IMR-90 (cell line): ENCODE measurements at regions not wholly inside any gene's neighbourhood (a gene's known extent, or its start where the extent isn't known, plus 50 kb on each side); places are given as distances from the start of the nearest gene placed in this dataset.

Experiments
- ATAC-seq: fragments of 200-7000 bp; cut with Tn5 transposase; 2 replicates; pipeline ENCODE4 v1.9.1; 2020; ENCODE audit warnings: low read depth, mild to moderate bottlenecking, moderate library complexity
- BruUV-seq: library from RNA; stranded (reverse); fragments of 400-500 nt; replicated peaks from 2 replicates; lab custom pipeline; 2021; lab: Mats Ljungman, UMichigan
- CTCF ChIA-PET: fragments of 300-600 bp; formaldehyde crosslinking; extraction: SDS; loops from one replicate; lab custom pipeline; 2021; ENCODE audit warnings: antibody characterized with exemption; lab: Yijun Ruan, JAX
- POLR2A ChIA-PET: fragments of 300-600 bp; sonication (Branson Sonifier 250); formaldehyde crosslinking; loops from one replicate; lab custom pipeline; 2022; ENCODE audit warnings: antibody characterized with exemption; ENCODE audit not compliant: unreplicated experiment; lab: Charles Lee
- DNase-seq: peaks from one replicate; pipeline ENCODE4 v3.0.0; 2013
- H2AFZ ChIP-seq: replicated peaks from 2 replicates; pipeline ENCODE3; 2013; ENCODE audit warnings: low read length, mild to moderate bottlenecking; ENCODE audit not compliant: poor library complexity
- H2AK5ac ChIP-seq: 2 replicates; pipeline ENCODE4 v1.6.1; 2013; ENCODE audit warnings: low read depth, low read length, inconsistent platforms
- H2AK9ac ChIP-seq: replicated peaks from 2 replicates; pipeline ENCODE3; 2013; ENCODE audit warnings: mild to moderate bottlenecking, low read depth, low read length, moderate library complexity; ENCODE audit not compliant: poor library complexity
- H2BK120ac ChIP-seq: 2 replicates; pipeline ENCODE4 v1.6.1; 2013; ENCODE audit warnings: low read depth, low read length, inconsistent platforms
- H2BK15ac ChIP-seq: 3 replicates; pipeline ENCODE4 v1.6.1; 2013; ENCODE audit warnings: low read depth, low read length, inconsistent platforms
- H2BK20ac ChIP-seq: 2 replicates; pipeline ENCODE4 v1.6.1; 2013; ENCODE audit warnings: low read depth, mild to moderate bottlenecking, inconsistent platforms, low read length, moderate library complexity
- H2BK5ac ChIP-seq: 2 replicates; pipeline ENCODE4 v1.6.1; 2013; ENCODE audit warnings: mild to moderate bottlenecking, low read depth, low read length, inconsistent platforms; ENCODE audit not compliant: poor library complexity, severe bottlenecking
- H3K14ac ChIP-seq: replicated peaks from 2 replicates; pipeline ENCODE4 v1.6.1; 2013; ENCODE audit warnings: low read depth, low read length, inconsistent platforms
- H3K18ac ChIP-seq: 2 replicates; pipeline ENCODE4 v1.6.1; 2013; ENCODE audit warnings: low read depth, low read length, control low read depth
- H3K23ac ChIP-seq: 2 replicates; pipeline ENCODE4 v1.6.1; 2013; ENCODE audit warnings: low read depth, low read length, inconsistent platforms
- H3K27ac ChIP-seq: 2 replicates; pipeline ENCODE4 v1.5.1; 2013; ENCODE audit warnings: mild to moderate bottlenecking, control low read depth, low read length; ENCODE audit not compliant: insufficient read depth
- H3K27me3 ChIP-seq: 2 replicates; pipeline ENCODE4 v1.6.1; 2013; ENCODE audit warnings: low read length; ENCODE audit not compliant: control insufficient read depth, insufficient read depth
- H3K36me3 ChIP-seq: 2 replicates; pipeline ENCODE4 v1.6.1; 2013; ENCODE audit warnings: low read length, mixed read lengths; ENCODE audit not compliant: control insufficient read depth, insufficient read depth
- H3K4ac ChIP-seq: 2 replicates; pipeline ENCODE4 v1.6.1; 2013; ENCODE audit warnings: low read depth, low read length, inconsistent platforms
- H3K4me1 ChIP-seq: 2 replicates; pipeline ENCODE4 v1.6.1; 2013; ENCODE audit warnings: low read length, mixed read lengths; ENCODE audit not compliant: control insufficient read depth, insufficient read depth
- H3K4me2 ChIP-seq: 2 replicates; pipeline ENCODE4 v1.6.1; 2013; ENCODE audit warnings: low read depth, mild to moderate bottlenecking, control low read depth, low read length, moderate library complexity
- H3K4me3 ChIP-seq: 2 replicates; pipeline ENCODE4 v1.5.1; 2013; ENCODE audit warnings: low read depth, mild to moderate bottlenecking, control low read depth, low read length, moderate library complexity; ENCODE audit not compliant: insufficient read depth
- H3K56ac ChIP-seq: 2 replicates; pipeline ENCODE4 v1.6.1; 2013; ENCODE audit warnings: low read length, inconsistent platforms; ENCODE audit not compliant: insufficient read depth; ENCODE audit errors: extremely low read depth
- H3K79me1 ChIP-seq, 2 experiments: 2 replicates each; pipeline ENCODE4 v1.6.1; 2013; ENCODE audit warnings: low read length in 2 of 2, inconsistent platforms in 1 of 2, low read depth in 1 of 2
- H3K9ac ChIP-seq: 2 replicates; pipeline ENCODE4 v1.6.1; 2013; ENCODE audit warnings: low read depth, low read length, control low read depth
- H3K9me1 ChIP-seq: 2 replicates; pipeline ENCODE4 v1.6.1; 2013; ENCODE audit warnings: low read length, inconsistent platforms; ENCODE audit not compliant: insufficient read depth
- H3K9me3 ChIP-seq: 2 replicates; pipeline ENCODE4 v1.6.1; 2013; ENCODE audit warnings: low read length; ENCODE audit not compliant: control insufficient read depth, insufficient read depth
- H4K20me1 ChIP-seq: 2 replicates; pipeline ENCODE4 v1.6.1; 2013; ENCODE audit warnings: low read length, inconsistent platforms; ENCODE audit not compliant: insufficient read depth
- H4K5ac ChIP-seq: 2 replicates; pipeline ENCODE4 v1.6.1; 2013; ENCODE audit warnings: mild to moderate bottlenecking, low read depth, low read length, control low read depth
- H4K8ac ChIP-seq, 2 experiments: 2 replicates each; pipeline ENCODE4 v1.6.1; 2013; ENCODE audit warnings: low read depth in 2 of 2, low read length in 2 of 2, control low read depth in 1 of 2, inconsistent platforms in 1 of 2
- H4K91ac ChIP-seq: 2 replicates; pipeline ENCODE4 v1.6.1; 2013; ENCODE audit warnings: low read depth, low read length, inconsistent platforms; ENCODE audit not compliant: insufficient read depth
- BHLHE40 ChIP-seq: fragments of 150-350 bp; IDR thresholded peaks from 2 replicates; pipeline ENCODE4 v1.6.1; 2016; ENCODE audit warnings: mild to moderate bottlenecking, low read depth, low read length
- CEBPB ChIP-seq: IDR thresholded peaks from 2 replicates; pipeline ENCODE4 v1.6.1; 2012; ENCODE audit warnings: low read depth, low read length, improper control_type of control experiment
- CHD1 ChIP-seq: IDR thresholded peaks from 2 replicates; pipeline ENCODE4 v1.6.1; 2012; ENCODE audit warnings: low read depth, low read length, improper control_type of control experiment
- CTCF ChIP-seq: conservative IDR thresholded peaks from 2 replicates; pipeline ENCODE4 v1.5.1; 2012; ENCODE audit warnings: mild to moderate bottlenecking, low read depth, low read length, improper control_type of control experiment
- ELK1 ChIP-seq: fragments of 150-350 bp; IDR thresholded peaks from 2 replicates; pipeline ENCODE4 v1.6.1; 2016; ENCODE audit warnings: low read depth, mild to moderate bottlenecking, low read length, moderate library complexity, borderline replicate concordance
- FOS ChIP-seq: fragments of 150-350 bp; IDR thresholded peaks from 2 replicates; pipeline ENCODE4 v1.6.1; 2016; ENCODE audit warnings: low read depth, low read length
- MAFK ChIP-seq: IDR thresholded peaks from 2 replicates; pipeline ENCODE4 v1.6.1; 2012; ENCODE audit warnings: low read depth, low read length, improper control_type of control experiment
- MAZ ChIP-seq: IDR thresholded peaks from 2 replicates; pipeline ENCODE4 v1.6.1; 2012; ENCODE audit warnings: low read depth, mild to moderate bottlenecking, low read length, improper control_type of control experiment, moderate library complexity, borderline replicate concordance
- MXI1 ChIP-seq: IDR thresholded peaks from 2 replicates; pipeline ENCODE4 v1.6.1; 2012; ENCODE audit warnings: low read depth, mild to moderate bottlenecking, low read length, moderate library complexity, borderline replicate concordance
- NFE2L2 ChIP-seq: fragments of 150-350 bp; IDR thresholded peaks from 2 replicates; pipeline ENCODE4 v1.6.1; 2016; ENCODE audit warnings: low read depth, mild to moderate bottlenecking, low read length
- POLR2A ChIP-seq: IDR thresholded peaks from 2 replicates; pipeline ENCODE4 v1.6.1; 2012; ENCODE audit warnings: mild to moderate bottlenecking, low read depth, low read length
- RAD21 ChIP-seq: IDR thresholded peaks from 2 replicates; pipeline ENCODE4 v1.6.1; 2012; ENCODE audit warnings: low read length, improper control_type of control experiment
- RCOR1 ChIP-seq: IDR thresholded peaks from 2 replicates; pipeline ENCODE4 v1.6.1; 2012; ENCODE audit warnings: mild to moderate bottlenecking, low read length, improper control_type of control experiment; ENCODE audit not compliant: insufficient replicate concordance
- RFX5 ChIP-seq: IDR thresholded peaks from 2 replicates; pipeline ENCODE4 v1.8.0; 2012; ENCODE audit warnings: low read depth, mild to moderate bottlenecking, low read length, moderate library complexity
- SMC3 ChIP-seq: fragments of 150-350 bp; IDR thresholded peaks from 2 replicates; pipeline ENCODE4 v1.6.1; 2016; ENCODE audit warnings: low read depth, mild to moderate bottlenecking, antibody characterized with exemption, low read length, moderate library complexity
- USF2 ChIP-seq: fragments of 150-350 bp; IDR thresholded peaks from 2 replicates; pipeline ENCODE4 v1.6.1; 2017; ENCODE audit warnings: mild to moderate bottlenecking, antibody characterized with exemption, low read length, low read depth
- WGBS, 2 experiments: methylation state at CpG; one replicate each; pipeline versions ENCODE4 v1.1.5 to v1.1.7; 2013; ENCODE audit warnings: missing lambda C conversion rate in 2 of 2; ENCODE audit not compliant: insufficient read length in 1 of 2; ENCODE audit errors: extremely low coverage in 2 of 2; 5-methylcytosine and 5-hydroxymethylcytosine counted together
- dilution Hi-C: fragments of 300-500 bp; cut with HindIII; formaldehyde crosslinking; loops from one replicate; pipeline ENCODE4 v1.14.3; 2018; ENCODE audit warnings: low sequenced_read_pairs; ENCODE audit not compliant: unreplicated experiment
- in situ Hi-C: fragments of 300-500 bp; cut with MboI; formaldehyde crosslinking; loops from 3 replicates; pipeline ENCODE4 v1.14.3; 2019; ENCODE audit warnings: low sequenced_read_pairs, inconsistent platforms, mixed read lengths
- intact Hi-C: fragments of 100-400 bp; cut with micrococcal nuclease; formaldehyde crosslinking; loops from 2 replicates; pipeline ENCODE4 v1.10.0; 2022

GRCh38 chr5:74059706-74060105 is 433.7 kb downstream of the ARHGEF28 start:
- ATAC-seq (no peak), DNase-seq (no peak)
- peaks cover 4% of the 10 kb centered on the region for H3K9me1 ChIP-seq
- no peak overlapping the region for H3K4me2 ChIP-seq
- no peak overlapping the region for H3K9ac ChIP-seq
- H3K4me1 ChIP-seq = peaks cover 4% of the 10 kb centered on the region
- no peak overlapping the region for H4K8ac ChIP-seq
- H3K14ac ChIP-seq = no peak overlapping the region
- no peak overlapping the region for H4K5ac ChIP-seq
- no peak overlapping the region for H3K18ac ChIP-seq
- no peak overlapping the region for H3K4me3 ChIP-seq
- H3K79me1 ChIP-seq = no peaks in the 10 kb centered on the region
- H2AFZ ChIP-seq = no peak overlapping the region
- no peak overlapping the region for H2BK120ac ChIP-seq
- no peak overlapping the region for H3K27ac ChIP-seq
- no peak overlapping the region for H4K91ac ChIP-seq
- peaks cover 5% of the 10 kb centered on the region for H3K27me3 ChIP-seq
- H4K20me1 ChIP-seq = no peaks in the 10 kb centered on the region
- no peak overlapping the region for H2BK5ac ChIP-seq
- no peak overlapping the region for H2AK9ac ChIP-seq
- H3K36me3 ChIP-seq = no peaks in the 10 kb centered on the region
- no TSS peak for BruUV-seq
- CTCF ChIA-PET = no interaction called here
- intact Hi-C loops = loop anchor here (5.0 to 10.0 kb wide), 2 partner anchors 65 to 583 kb away; partner anchors contain the start of gene ENC1
- no peak overlapping the region for H3K4ac ChIP-seq
- dilution Hi-C loops = no loop called here
- WGBS, 2 experiments = no CpG with 5 or more reads among the region's 1 CpG
- no peak overlapping the region for H2BK15ac ChIP-seq
- no peak for TF ChIP-seq MAZ
- no peak for TF ChIP-seq SMC3
- no peak for TF ChIP-seq CTCF
- TF ChIP-seq POLR2A = no peak
- no peak for TF ChIP-seq MXI1
- no peak for TF ChIP-seq RCOR1
- no peak for TF ChIP-seq RFX5
- TF ChIP-seq NFE2L2 = no peak
- TF ChIP-seq BHLHE40 = no peak
- TF ChIP-seq CEBPB = no peak
- TF ChIP-seq MAFK = no peak
- TF ChIP-seq USF2 = no peak
- TF ChIP-seq RAD21 = no peak
- no peak for TF ChIP-seq CHD1
- no peak for TF ChIP-seq ELK1
- TF ChIP-seq FOS = no peak
- no peak overlapping the region for H2AK5ac ChIP-seq
- in situ Hi-C loops = no loop called here
- H2BK20ac ChIP-seq = no peak overlapping the region
- H3K9me3 ChIP-seq = no peaks in the 10 kb centered on the region
- no peak overlapping the region for H3K56ac ChIP-seq
- POLR2A ChIA-PET = no interaction called here
- no peak overlapping the region; the same call in 1 of the 2 replicates for H3K23ac ChIP-seq
